IMR-90 (cell line): ENCODE measurements at regions not wholly inside any gene's neighbourhood (a gene's known extent, or its start where the extent isn't known, plus 50 kb on each side); places are given as distances from the start of the nearest gene placed in this dataset.

ENCODE experiments used
- ATAC-seq: fragments of 200-7000 bp; cut with Tn5 transposase; 2 replicates; pipeline ENCODE4 v1.9.1; 2020; ENCODE audit warnings: low read depth, mild to moderate bottlenecking, moderate library complexity
- BruUV-seq: library from RNA; stranded (reverse); fragments of 400-500 nt; replicated peaks from 2 replicates; lab custom pipeline; 2021; lab: Mats Ljungman, UMichigan
- CTCF ChIA-PET: fragments of 300-600 bp; formaldehyde crosslinking; extraction: SDS; loops from one replicate; lab custom pipeline; 2021; ENCODE audit warnings: antibody characterized with exemption; lab: Yijun Ruan, JAX
- POLR2A ChIA-PET: fragments of 300-600 bp; sonication (Branson Sonifier 250); formaldehyde crosslinking; loops from one replicate; lab custom pipeline; 2022; ENCODE audit warnings: antibody characterized with exemption; ENCODE audit not compliant: unreplicated experiment; lab: Charles Lee
- DNase-seq: peaks from one replicate; pipeline ENCODE4 v3.0.0; 2013
- H2AFZ ChIP-seq: replicated peaks from 2 replicates; pipeline ENCODE3; 2013; ENCODE audit warnings: low read length, mild to moderate bottlenecking; ENCODE audit not compliant: poor library complexity
- H2AK5ac ChIP-seq: 2 replicates; pipeline ENCODE4 v1.6.1; 2013; ENCODE audit warnings: low read depth, low read length, inconsistent platforms
- H2AK9ac ChIP-seq: replicated peaks from 2 replicates; pipeline ENCODE3; 2013; ENCODE audit warnings: mild to moderate bottlenecking, low read depth, low read length, moderate library complexity; ENCODE audit not compliant: poor library complexity
- H2BK120ac ChIP-seq: 2 replicates; pipeline ENCODE4 v1.6.1; 2013; ENCODE audit warnings: low read depth, low read length, inconsistent platforms
- H2BK15ac ChIP-seq: 3 replicates; pipeline ENCODE4 v1.6.1; 2013; ENCODE audit warnings: low read depth, low read length, inconsistent platforms
- H2BK20ac ChIP-seq: 2 replicates; pipeline ENCODE4 v1.6.1; 2013; ENCODE audit warnings: low read depth, mild to moderate bottlenecking, inconsistent platforms, low read length, moderate library complexity
- H2BK5ac ChIP-seq: 2 replicates; pipeline ENCODE4 v1.6.1; 2013; ENCODE audit warnings: mild to moderate bottlenecking, low read depth, low read length, inconsistent platforms; ENCODE audit not compliant: poor library complexity, severe bottlenecking
- H3K14ac ChIP-seq: replicated peaks from 2 replicates; pipeline ENCODE4 v1.6.1; 2013; ENCODE audit warnings: low read depth, low read length, inconsistent platforms
- H3K18ac ChIP-seq: 2 replicates; pipeline ENCODE4 v1.6.1; 2013; ENCODE audit warnings: low read depth, low read length, control low read depth
- H3K23ac ChIP-seq: 2 replicates; pipeline ENCODE4 v1.6.1; 2013; ENCODE audit warnings: low read depth, low read length, inconsistent platforms
- H3K27ac ChIP-seq: 2 replicates; pipeline ENCODE4 v1.5.1; 2013; ENCODE audit warnings: mild to moderate bottlenecking, control low read depth, low read length; ENCODE audit not compliant: insufficient read depth
- H3K27me3 ChIP-seq: 2 replicates; pipeline ENCODE4 v1.6.1; 2013; ENCODE audit warnings: low read length; ENCODE audit not compliant: control insufficient read depth, insufficient read depth
- H3K36me3 ChIP-seq: 2 replicates; pipeline ENCODE4 v1.6.1; 2013; ENCODE audit warnings: low read length, mixed read lengths; ENCODE audit not compliant: control insufficient read depth, insufficient read depth
- H3K4ac ChIP-seq: 2 replicates; pipeline ENCODE4 v1.6.1; 2013; ENCODE audit warnings: low read depth, low read length, inconsistent platforms
- H3K4me1 ChIP-seq: 2 replicates; pipeline ENCODE4 v1.6.1; 2013; ENCODE audit warnings: low read length, mixed read lengths; ENCODE audit not compliant: control insufficient read depth, insufficient read depth
- H3K4me2 ChIP-seq: 2 replicates; pipeline ENCODE4 v1.6.1; 2013; ENCODE audit warnings: low read depth, mild to moderate bottlenecking, control low read depth, low read length, moderate library complexity
- H3K4me3 ChIP-seq: 2 replicates; pipeline ENCODE4 v1.5.1; 2013; ENCODE audit warnings: low read depth, mild to moderate bottlenecking, control low read depth, low read length, moderate library complexity; ENCODE audit not compliant: insufficient read depth
- H3K56ac ChIP-seq: 2 replicates; pipeline ENCODE4 v1.6.1; 2013; ENCODE audit warnings: low read length, inconsistent platforms; ENCODE audit not compliant: insufficient read depth; ENCODE audit errors: extremely low read depth
- H3K79me1 ChIP-seq, 2 experiments: 2 replicates each; pipeline ENCODE4 v1.6.1; 2013; ENCODE audit warnings: low read length in 2 of 2, inconsistent platforms in 1 of 2, low read depth in 1 of 2
- H3K9ac ChIP-seq: 2 replicates; pipeline ENCODE4 v1.6.1; 2013; ENCODE audit warnings: low read depth, low read length, control low read depth
- H3K9me1 ChIP-seq: 2 replicates; pipeline ENCODE4 v1.6.1; 2013; ENCODE audit warnings: low read length, inconsistent platforms; ENCODE audit not compliant: insufficient read depth
- H3K9me3 ChIP-seq: 2 replicates; pipeline ENCODE4 v1.6.1; 2013; ENCODE audit warnings: low read length; ENCODE audit not compliant: control insufficient read depth, insufficient read depth
- H4K20me1 ChIP-seq: 2 replicates; pipeline ENCODE4 v1.6.1; 2013; ENCODE audit warnings: low read length, inconsistent platforms; ENCODE audit not compliant: insufficient read depth
- H4K5ac ChIP-seq: 2 replicates; pipeline ENCODE4 v1.6.1; 2013; ENCODE audit warnings: mild to moderate bottlenecking, low read depth, low read length, control low read depth
- H4K8ac ChIP-seq, 2 experiments: 2 replicates each; pipeline ENCODE4 v1.6.1; 2013; ENCODE audit warnings: low read depth in 2 of 2, low read length in 2 of 2, control low read depth in 1 of 2, inconsistent platforms in 1 of 2
- H4K91ac ChIP-seq: 2 replicates; pipeline ENCODE4 v1.6.1; 2013; ENCODE audit warnings: low read depth, low read length, inconsistent platforms; ENCODE audit not compliant: insufficient read depth
- CEBPB ChIP-seq: IDR thresholded peaks from 2 replicates; pipeline ENCODE4 v1.6.1; 2012; ENCODE audit warnings: low read depth, low read length, improper control_type of control experiment
- CHD1 ChIP-seq: IDR thresholded peaks from 2 replicates; pipeline ENCODE4 v1.6.1; 2012; ENCODE audit warnings: low read depth, low read length, improper control_type of control experiment
- MAFK ChIP-seq: IDR thresholded peaks from 2 replicates; pipeline ENCODE4 v1.6.1; 2012; ENCODE audit warnings: low read depth, low read length, improper control_type of control experiment
- MAZ ChIP-seq: IDR thresholded peaks from 2 replicates; pipeline ENCODE4 v1.6.1; 2012; ENCODE audit warnings: low read depth, mild to moderate bottlenecking, low read length, improper control_type of control experiment, moderate library complexity, borderline replicate concordance
- RAD21 ChIP-seq: IDR thresholded peaks from 2 replicates; pipeline ENCODE4 v1.6.1; 2012; ENCODE audit warnings: low read length, improper control_type of control experiment
- RFX5 ChIP-seq: IDR thresholded peaks from 2 replicates; pipeline ENCODE4 v1.8.0; 2012; ENCODE audit warnings: low read depth, mild to moderate bottlenecking, low read length, moderate library complexity
- WGBS, 2 experiments: methylation state at CpG; one replicate each; pipeline versions ENCODE4 v1.1.5 to v1.1.7; 2013; ENCODE audit warnings: missing lambda C conversion rate in 2 of 2; ENCODE audit not compliant: insufficient read length in 1 of 2; ENCODE audit errors: extremely low coverage in 2 of 2; 5-methylcytosine and 5-hydroxymethylcytosine counted together
- dilution Hi-C: fragments of 300-500 bp; cut with HindIII; formaldehyde crosslinking; loops from one replicate; pipeline ENCODE4 v1.14.3; 2018; ENCODE audit warnings: low sequenced_read_pairs; ENCODE audit not compliant: unreplicated experiment
- in situ Hi-C: fragments of 300-500 bp; cut with MboI; formaldehyde crosslinking; loops from 3 replicates; pipeline ENCODE4 v1.14.3; 2019; ENCODE audit warnings: low sequenced_read_pairs, inconsistent platforms, mixed read lengths
- intact Hi-C: fragments of 100-400 bp; cut with micrococcal nuclease; formaldehyde crosslinking; loops from 2 replicates; pipeline ENCODE4 v1.10.0; 2022

DNA sequence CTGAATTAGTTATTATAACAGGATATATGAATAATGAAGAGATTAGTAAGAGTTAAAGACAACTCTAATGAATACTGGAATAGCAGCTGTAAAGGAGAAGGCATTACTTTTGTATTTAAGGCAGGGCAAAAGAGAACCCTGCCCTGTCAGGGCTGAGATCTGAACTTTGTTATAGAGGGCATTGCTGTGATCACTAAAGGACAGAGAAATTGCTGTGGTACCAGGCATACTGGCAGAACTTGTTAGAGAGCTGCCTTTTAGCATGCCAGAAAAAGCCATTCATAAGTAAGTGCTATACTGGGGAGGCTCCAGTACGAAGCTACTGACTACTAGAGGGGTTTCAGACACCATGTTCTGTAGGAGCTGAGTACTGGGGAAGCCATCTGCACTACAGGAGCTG, 481.8 kb downstream of the SEMA3D start:
- in situ Hi-C loops (no loop called here), dilution Hi-C loops (no loop called here), intact Hi-C loops (no loop called here)
- 0 out of 3 replicates have a peak overlapping the region, but pooled peaks have one; percentile 19 for H2BK15ac ChIP-seq
- H3K36me3 ChIP-seq = no peaks in the 10 kb centered on the region
- no peak for ATAC-seq
- H2AK5ac ChIP-seq = no peak overlapping the region
- H2BK20ac ChIP-seq = 0 out of 2 replicates have a peak overlapping the region, but pooled peaks have one; percentile 18
- no peaks in the 10 kb centered on the region for H3K79me1 ChIP-seq
- no peaks in the 10 kb centered on the region; the same call in 1 of the 2 replicates for H3K9me1 ChIP-seq
- CTCF ChIA-PET = no interaction called here
- H3K27me3 ChIP-seq = no peaks in the 10 kb centered on the region
- H4K91ac ChIP-seq = no peak overlapping the region
- WGBS, 2 experiments = no CpG with 5 or more reads among the region's 1 CpG
- H3K23ac ChIP-seq = no peak overlapping the region
- POLR2A ChIA-PET = no interaction called here
- H3K9ac ChIP-seq = no peak overlapping the region
- no peak overlapping the region for H3K27ac ChIP-seq
- H3K4me1 ChIP-seq = 0 out of 2 replicates have a peak, but pooled peaks cover 2% of the 10 kb centered on the region
- DNase-seq = no peak
- H2AK9ac ChIP-seq = no peak overlapping the region
- H2BK5ac ChIP-seq = no peak overlapping the region
- no peak overlapping the region for H3K4ac ChIP-seq
- no peak overlapping the region for H3K14ac ChIP-seq
- H3K56ac ChIP-seq = no peak overlapping the region
- H3K4me2 ChIP-seq = no peak overlapping the region
- no peak overlapping the region for H4K5ac ChIP-seq
- no peak overlapping the region for H3K4me3 ChIP-seq
- no peaks in the 10 kb centered on the region for H4K20me1 ChIP-seq
- H3K9me3 ChIP-seq = no peaks in the 10 kb centered on the region; the same call in 1 of the 2 replicates
- H4K8ac ChIP-seq = no peak overlapping the region
- no peak overlapping the region for H2AFZ ChIP-seq
- H3K18ac ChIP-seq = no peak overlapping the region
- TF ChIP-seq MAFK (no peak), RFX5 (no peak), CEBPB (no peak), RAD21 (no peak), MAZ (no peak), CHD1 (no peak)
- no TSS peak for BruUV-seq
- no peak overlapping the region for H2BK120ac ChIP-seq
